ENCODE measurements at regions not wholly inside any gene's neighbourhood (a gene's known extent, or its start where the extent isn't known, plus 50 kb on each side); places are given as distances from the start of the nearest gene placed in this dataset.
"Not testable (repeated sequence)": the region's sequence is repeated elsewhere in the genome, so short reads cannot be mapped to it uniquely, and the experiment has no call there.

DNA sequence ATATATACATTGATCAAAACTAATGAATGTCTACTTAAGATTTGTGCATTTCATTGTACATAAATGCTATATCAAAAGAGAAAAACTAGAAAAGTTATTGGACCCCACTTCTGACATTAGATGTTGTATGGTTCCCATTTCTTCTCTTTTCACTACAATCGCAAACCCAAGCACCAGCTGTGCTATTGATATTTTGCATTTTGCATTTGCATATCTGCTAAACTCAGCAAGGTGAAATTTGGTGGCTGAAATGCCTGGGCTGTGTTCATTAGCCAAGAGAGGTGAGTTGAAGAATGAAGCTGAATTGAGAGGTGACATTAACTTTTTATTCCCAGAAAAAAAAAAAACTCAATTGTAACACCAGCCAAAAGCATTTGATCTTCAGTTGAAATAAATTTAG, 232.1 kb upstream of the TENT5A start:
- DNase-seq (ENCODE audit: low spot score) = no peak
- in situ Hi-C loops (cut with HindIII; ENCODE audit: low sequenced_read_pairs) = no loop called here

DNA sequence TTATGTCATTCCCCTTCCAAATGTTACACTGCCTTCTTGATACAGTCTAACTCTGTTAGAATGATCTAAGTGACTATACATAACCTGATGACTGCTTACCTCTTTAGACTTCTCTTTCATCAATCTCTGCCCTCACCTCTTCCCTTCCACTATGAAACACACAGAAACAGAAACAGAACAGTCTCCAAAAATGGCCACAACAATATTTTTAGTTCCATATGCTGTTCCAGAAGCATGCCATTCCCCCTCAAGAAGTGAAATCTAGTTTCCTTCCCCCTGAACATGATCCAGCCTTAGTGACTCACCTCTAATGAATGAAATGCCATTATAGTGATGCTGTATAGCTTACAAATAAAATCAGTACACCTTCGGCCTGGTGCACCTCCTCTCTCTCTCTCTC, 229.3 kb upstream of the TENT5A start:
- in situ Hi-C loops (cut with HindIII; ENCODE audit: low sequenced_read_pairs) = no loop called here
- no peak for DNase-seq (ENCODE audit: low spot score)

DNA sequence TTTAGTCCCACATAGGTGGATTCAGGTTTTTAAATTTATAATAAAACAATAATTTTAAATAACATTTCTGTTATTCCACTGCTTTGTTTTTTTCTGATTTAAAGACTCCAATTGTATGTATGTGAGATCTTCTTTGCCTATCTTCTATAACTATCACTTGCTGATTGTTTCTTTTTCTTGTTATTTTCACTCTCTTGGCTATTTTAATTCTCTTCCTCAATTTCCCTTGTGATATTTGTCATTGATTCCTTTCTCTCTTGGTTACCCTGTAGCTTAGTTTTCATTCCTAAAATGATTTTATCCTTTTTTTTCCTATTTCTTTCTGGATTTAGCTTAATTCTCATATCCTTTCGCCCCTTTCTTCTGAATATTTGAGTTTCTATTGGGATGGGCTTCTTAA, 227.3 kb upstream of the TENT5A start:
- DNase-seq (ENCODE audit: low spot score) = no peak
- in situ Hi-C loops (cut with HindIII; ENCODE audit: low sequenced_read_pairs) = no loop called here

DNA sequence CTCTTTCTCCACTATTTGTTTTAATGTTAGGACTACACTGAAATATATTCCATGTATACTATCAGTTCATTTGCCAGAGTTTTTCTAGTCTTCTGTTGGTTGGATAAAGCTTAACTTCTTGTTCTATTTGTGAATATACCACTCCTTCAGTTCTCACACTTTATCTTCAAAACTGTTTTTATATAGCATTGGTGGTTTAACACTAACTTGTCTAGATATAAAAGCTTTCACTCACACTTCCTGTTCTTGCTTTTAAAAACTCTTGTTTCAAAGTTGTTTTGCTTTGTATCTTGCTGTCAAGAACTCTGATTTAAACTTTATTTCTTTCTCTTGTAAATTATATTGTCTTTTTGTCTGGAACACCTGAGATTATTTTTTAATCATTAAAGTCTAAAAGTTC, 226.8 kb upstream of the TENT5A start:
- DNase-seq (ENCODE audit: low spot score) = no peak
- in situ Hi-C loops (cut with HindIII; ENCODE audit: low sequenced_read_pairs) = no loop called here

DNA sequence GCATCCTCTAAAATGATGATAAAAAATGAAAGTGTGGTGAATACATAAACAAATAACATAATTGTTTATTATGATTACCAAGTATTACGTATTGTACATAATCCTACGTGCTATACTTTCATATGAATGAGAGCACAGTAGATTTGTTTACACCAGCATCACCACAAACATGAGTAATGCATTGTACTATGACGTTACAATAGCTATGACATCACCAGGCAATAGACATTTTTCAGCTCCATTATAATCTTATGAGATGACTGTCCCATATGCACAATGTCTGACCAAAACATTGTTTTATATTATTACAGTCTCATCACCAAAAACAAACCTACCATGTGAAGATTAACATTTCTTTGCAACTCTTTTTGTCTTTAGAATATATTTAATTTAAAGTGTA, 225.7 kb upstream of the TENT5A start:
- in situ Hi-C loops (cut with HindIII; ENCODE audit: low sequenced_read_pairs) = no loop called here

DNA sequence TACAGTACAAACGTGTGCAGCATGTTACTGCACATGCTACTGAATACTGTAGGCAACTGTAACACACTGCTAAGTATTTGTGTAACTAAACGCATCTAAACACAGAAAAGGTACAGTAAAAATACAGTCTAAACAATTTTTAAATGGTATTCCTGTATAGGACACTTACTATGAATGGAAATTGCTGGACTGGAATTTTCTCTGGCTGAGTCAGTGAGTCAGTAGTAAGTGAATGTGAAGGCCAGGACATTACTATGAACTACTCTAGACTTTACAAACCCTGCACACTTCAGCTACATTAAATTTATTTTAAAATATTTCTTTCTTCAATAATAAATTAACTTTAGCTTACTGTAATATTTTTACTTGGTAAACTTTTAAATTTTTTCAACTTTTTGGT, 225.0 kb upstream of the TENT5A start:
- no peak for DNase-seq (ENCODE audit: low spot score)
- in situ Hi-C loops (cut with HindIII; ENCODE audit: low sequenced_read_pairs) = no loop called here

More for the DNA sequence above, 225.7 kb upstream of the TENT5A start:
- DNase-seq (ENCODE audit: low spot score) = no peak

DNA sequence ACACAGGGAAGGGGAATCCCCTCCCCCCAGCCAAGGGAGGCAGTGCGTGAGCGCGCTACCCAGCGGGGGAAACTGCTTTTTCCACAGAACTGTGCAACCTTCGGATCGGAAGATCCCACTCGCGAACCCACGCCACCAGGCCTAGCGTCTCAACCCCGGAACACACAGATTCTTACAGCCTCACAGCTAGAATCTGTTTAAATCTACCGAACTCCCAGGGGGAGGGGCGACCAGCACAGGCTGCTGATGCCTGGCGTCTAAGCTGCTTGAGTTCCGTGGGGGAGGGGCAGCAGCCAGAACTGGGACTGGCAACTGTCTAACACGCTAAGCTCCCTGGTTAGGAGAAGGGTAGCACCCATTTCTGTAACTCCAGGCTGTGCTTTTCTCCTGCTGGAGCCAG, 217.3 kb upstream of the TENT5A start:
- DNase-seq (ENCODE audit: low spot score) = no peak
- in situ Hi-C loops (cut with HindIII; ENCODE audit: low sequenced_read_pairs) = no loop called here

DNA sequence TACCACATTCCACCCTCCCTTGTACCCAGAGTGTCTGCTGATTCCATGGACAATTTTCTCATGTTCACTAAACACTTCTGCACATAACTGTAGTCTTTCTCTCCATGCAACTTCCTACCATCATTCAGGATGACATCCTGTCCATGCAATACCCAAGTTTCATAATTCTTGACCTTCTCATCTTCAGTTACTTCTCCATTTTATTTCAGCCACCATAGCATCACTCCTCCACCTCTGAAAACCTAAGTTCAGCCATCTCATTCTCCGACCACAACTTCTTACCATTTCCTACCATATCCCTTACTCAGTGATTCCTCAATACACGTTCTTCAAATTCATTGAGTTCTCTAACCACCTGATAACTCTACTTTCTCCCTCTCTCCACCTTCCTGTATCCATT, 216.5 kb upstream of the TENT5A start:
- in situ Hi-C loops (cut with HindIII; ENCODE audit: low sequenced_read_pairs) = no loop called here
- no peak for DNase-seq (ENCODE audit: low spot score)

DNA sequence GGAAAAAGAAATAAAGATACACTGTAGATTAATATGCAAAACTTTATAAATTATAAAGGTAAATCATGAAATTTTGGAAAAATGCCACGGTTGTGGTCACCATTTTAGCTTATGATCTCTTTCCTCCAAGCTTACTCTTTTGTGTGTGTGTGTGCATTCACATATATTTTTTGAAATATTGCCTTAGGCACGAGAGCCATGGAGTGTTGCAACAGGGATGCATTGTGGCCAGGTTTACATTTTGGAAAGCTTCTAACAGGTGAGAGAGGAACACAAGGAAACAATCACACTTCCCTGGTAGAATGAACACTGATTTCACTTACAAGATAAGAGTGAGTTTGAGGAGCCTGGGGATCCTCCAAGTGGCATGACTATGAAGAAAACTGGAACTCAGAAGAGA, 214.5 kb upstream of the TENT5A start:
- no peak for DNase-seq (ENCODE audit: low spot score)
- in situ Hi-C loops (cut with HindIII; ENCODE audit: low sequenced_read_pairs) = no loop called here

DNA sequence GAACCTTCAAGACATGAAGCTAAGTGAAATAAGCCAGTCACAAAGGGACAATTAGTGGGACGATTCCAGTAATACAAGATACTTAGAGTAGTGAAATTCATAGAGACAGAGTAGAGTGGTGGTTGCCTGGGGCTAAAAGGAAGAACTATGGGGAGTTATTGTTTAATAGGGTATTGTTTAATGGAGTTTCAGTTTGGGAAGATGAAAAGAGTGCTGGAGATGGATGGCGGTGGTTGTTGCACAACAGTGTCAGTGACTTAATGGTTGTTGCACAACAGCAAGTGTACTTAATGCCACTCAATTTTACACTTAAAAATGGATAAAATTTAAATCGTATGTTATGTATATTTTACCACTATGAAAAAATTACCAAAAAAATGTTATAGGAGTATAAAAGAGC, 209.7 kb upstream of the TENT5A start:
- no peak for DNase-seq (ENCODE audit: low spot score)
- in situ Hi-C loops (cut with HindIII; ENCODE audit: low sequenced_read_pairs) = no loop called here

DNA sequence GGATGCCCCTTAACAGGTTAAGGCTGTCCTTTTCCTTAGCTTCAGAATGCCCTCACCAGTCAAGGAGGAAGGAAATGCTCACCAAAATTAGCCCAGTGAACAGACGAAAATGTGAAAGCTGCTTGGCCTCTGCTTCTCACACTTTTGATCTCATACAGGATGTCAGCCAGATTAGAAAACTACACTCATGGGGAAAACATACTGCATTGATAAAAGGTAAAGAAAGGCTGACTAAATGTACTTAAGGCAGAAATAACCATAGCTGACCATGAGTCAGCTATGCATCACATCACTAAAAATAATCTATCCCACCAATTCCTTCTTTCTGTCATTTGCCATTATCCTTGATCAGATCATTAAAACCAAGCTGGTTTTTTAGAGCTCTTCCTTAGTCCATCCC, 198.4 kb upstream of the TENT5A start:
- in situ Hi-C loops (cut with HindIII; ENCODE audit: low sequenced_read_pairs) = no loop called here
- no peak for DNase-seq (ENCODE audit: low spot score)

DNA sequence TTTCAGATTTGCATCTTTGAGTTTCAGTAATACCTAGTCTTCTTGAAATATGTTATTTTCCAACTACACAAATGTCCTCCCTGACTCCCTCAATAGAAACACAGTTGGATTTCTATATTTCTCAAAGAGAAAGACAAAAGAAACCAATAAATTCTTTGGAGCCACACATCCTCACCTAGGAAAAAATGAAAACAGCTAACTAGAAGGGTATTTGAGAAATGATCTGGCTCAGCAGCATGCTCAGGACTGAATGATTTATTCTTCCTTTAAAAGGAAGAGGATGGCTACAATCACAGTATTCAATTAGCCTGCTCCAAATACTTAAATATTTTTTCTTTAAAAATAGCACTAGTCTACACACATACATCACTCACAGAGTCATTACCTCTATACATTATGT, 196.4 kb upstream of the TENT5A start:
- in situ Hi-C loops (cut with HindIII; ENCODE audit: low sequenced_read_pairs) = no loop called here
- no peak for DNase-seq (ENCODE audit: low spot score)

DNA sequence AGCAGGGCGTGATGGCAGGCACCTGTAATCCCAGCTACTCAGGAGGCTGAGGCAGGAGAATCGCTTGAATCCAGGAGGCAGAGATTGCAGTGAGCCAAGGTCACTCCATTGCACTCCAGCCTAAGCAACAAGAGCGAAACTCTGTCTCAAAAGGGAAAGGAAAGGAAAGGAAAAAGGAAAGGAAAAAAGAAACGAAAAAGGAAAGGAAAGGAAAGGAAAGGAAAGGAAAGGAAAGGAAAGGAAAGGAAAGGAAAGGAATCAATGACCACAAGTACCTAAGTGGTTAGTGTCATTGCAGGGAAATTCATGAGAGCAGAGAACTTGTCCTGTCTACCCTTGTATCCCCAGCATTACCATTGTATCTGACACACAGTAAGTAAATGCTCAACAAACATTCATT, 195.7 kb upstream of the TENT5A start:
- DNase-seq (ENCODE audit: low spot score); in situ Hi-C loops (cut with HindIII; ENCODE audit: low sequenced_read_pairs): not testable (repeated sequence)

DNA sequence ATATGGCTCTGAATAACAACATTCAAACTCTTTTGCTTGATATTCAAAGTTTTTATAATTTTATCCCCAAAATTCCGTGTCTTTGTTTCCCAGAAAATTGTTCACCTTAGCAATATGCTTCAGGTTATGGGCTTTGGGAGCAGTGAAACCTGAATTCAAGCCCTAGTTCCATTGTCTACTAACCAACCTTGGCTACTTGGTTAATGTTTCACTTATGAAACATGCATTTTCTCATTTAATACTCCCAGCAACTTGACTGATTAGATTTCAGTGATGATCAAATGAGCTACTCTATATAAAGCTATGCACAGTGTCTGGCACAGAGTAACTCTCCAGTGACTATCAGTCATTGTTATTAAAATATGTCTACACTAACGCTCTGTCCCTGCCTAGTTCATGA, 192.2 kb upstream of the TENT5A start:
- no peak for DNase-seq (ENCODE audit: low spot score)
- in situ Hi-C loops (cut with HindIII; ENCODE audit: low sequenced_read_pairs) = no loop called here

DNA sequence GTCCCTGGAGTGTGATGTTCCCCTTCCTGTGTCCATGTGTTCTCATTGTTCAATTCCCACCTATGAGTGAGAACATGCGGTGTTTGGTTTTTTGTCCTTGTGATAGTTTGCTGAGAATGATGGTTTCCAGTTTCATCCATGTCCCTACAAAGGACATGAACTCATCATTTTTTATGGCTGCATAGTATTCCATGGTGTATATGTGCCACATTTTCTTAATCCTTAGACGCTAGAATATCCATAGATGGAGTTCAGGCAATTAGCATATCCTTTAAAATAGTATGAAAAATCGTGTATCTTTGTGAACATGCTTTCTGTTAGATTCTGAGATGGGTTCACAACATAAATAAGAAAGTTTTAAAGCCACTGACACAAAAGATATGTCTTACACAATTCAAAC, 190.4 kb upstream of the TENT5A start:
- in situ Hi-C loops (cut with HindIII; ENCODE audit: low sequenced_read_pairs); DNase-seq (ENCODE audit: low spot score): not testable (repeated sequence)

DNA sequence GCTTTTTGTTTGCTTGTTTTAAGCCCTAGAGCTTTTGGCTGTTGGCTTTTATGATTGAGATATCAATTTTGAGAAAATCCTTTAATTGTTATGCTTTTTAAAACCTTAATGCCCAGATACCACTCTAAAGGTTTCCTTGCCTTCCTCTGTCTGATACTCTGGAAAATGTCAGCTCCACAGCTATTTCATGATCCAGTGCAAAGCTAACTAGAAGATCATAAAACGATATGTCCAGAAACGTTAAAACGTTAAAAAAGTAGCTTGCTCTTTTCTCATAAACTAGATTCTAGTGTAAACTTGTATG, 189.5 kb upstream of the TENT5A start:
- in situ Hi-C loops (cut with HindIII; ENCODE audit: low sequenced_read_pairs) = no loop called here

DNA sequence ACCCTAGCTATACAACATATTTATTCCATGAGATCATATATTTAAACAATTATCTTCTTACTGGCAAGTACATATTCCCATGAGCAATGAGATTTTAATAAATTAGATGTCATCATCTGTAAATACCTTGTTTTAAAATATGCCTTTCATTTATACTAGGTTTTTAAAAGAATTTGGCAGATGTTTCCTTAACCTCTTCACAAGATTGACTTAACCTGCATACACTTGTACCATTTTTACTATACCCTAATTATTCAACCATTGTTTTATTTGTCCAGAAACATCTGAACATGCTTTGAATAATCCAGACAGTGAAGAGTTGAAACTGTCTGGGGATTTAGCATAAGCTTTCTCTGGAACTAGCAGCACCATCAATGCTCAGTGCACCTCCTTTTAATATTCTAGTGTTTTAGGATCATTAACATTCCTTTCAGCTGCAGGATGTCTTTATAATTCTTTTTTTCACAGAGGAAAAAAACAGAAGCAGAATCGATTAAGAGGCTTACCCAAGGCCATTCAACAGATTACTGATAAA, 188.0 kb upstream of the TENT5A start:
- DNase-seq (ENCODE audit: low spot score) = no peak
- in situ Hi-C loops (cut with HindIII; ENCODE audit: low sequenced_read_pairs) = no loop called here

More for the DNA sequence above, 189.5 kb upstream of the TENT5A start:
- DNase-seq (ENCODE audit: low spot score) = no peak

DNA sequence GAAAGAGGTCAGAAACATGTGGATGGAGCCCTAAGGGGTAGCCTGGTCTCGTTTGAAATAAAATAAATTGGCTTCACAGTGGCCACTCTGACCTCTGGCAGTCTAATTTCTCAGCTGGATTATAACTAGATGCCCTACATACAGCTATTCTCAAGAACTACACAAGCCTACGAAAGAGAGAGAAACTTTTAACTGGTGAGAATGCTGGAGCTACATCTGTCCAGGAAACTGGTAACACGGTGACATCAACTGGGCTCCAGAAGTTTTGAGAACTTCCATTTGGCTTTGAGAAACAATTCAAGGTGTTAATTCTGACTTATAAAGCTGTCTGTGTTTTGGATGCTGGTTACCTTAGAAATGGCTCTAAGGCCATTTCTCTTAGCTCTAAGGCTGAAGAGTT, 187.3 kb upstream of the TENT5A start:
- DNase-seq (ENCODE audit: low spot score) = no peak
- in situ Hi-C loops (cut with HindIII; ENCODE audit: low sequenced_read_pairs) = no loop called here

DNA sequence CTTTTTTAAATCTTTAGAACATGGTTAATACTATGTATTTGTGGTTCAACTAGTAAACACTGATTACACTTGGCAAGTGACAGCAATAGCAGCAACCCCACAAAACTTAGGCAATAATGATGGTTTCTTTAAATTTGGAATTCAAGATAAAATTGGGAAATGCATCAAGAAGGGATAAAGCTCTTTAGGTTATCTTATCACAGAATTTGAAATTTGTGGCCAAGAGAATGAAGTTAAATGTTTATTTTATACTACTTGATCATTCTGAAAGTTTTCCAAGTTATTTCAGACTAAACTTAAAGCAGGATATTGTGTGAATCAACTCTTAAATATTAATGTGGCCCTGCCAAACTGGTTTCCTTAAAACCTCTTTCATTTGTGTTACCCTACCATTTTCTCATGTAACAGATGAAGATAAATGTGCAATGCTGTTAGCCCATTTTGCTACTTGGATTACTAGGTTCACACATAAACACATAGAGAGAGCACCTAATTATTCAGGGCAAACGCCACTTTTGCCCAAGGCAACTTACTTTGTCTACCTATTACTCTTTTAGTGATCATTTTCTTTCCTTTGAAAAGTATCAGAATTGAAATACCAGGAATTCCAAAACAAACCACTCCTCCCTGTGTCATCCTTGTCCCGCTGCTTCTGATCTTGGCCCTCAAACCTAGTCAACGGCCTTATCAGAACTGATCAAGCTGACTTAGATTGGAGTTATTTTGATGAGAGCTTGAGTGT, 186.7 kb upstream of the TENT5A start:
- no peak for DNase-seq (ENCODE audit: low spot score)
- in situ Hi-C loops (cut with HindIII; ENCODE audit: low sequenced_read_pairs) = no loop called here

DNA sequence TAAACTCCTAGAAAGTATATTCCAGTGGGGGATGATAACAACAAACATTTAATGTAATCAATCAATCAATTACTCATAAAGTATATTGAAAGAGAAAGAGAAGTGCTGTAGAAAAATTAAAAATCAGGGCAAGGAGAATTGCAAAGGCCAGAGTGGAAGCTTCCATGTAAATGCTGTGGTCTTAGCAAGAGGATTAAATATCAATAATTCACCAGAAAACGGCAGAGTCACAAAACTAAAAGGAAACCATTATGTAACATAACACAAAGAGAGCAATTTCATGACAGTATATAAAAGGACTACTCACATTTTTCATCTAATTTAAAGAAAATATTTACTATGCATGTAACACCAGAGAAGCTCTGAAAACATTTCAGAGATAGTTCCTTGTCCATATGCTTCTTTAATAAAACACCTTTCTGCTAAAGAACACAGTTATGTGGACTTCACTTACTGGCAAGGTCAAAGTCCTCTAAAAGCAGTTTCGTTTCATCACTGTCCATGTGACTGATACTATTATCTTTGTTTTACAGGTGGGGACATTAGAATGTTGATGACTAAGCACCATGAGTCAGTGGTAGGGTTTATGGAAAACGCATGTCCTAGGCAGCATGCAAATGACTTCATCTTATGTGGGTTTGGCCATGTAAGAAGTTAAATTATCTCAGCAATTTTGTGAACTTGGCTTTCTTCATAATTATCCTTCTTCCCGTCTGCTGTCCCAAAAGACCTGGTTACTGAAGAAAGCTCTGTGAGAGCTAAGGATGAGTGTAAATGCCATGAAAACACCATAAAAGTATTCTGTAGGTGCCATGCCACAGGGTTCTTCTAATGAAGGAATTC, 185.8 kb upstream of the TENT5A start:
- no peak for DNase-seq (ENCODE audit: low spot score)
- in situ Hi-C loops (cut with HindIII; ENCODE audit: low sequenced_read_pairs) = no loop called here

Measured in G401 (cell line).